Mesothelial cell of epicardium (in vitro differentiated cells): ENCODE measurements at regions not wholly inside any gene's neighbourhood (a gene's known extent, or its start where the extent isn't known, plus 50 kb on each side); places are given as distances from the start of the nearest gene placed in this dataset.

Experiments used
- DNase-seq, 2 experiments: peaks; one replicate each; pipeline ENCODE4 v3.0.0; 2021; ENCODE audit warnings: low spot score in 2 of 2; ENCODE audit not compliant: unreplicated experiment in 2 of 2
- H3K27ac Mint-ChIP-seq: 2 replicates; pipeline ENCODE4 v1.8.0; 2021; ENCODE audit warnings: mixed read lengths
- H3K27me3 Mint-ChIP-seq: 2 replicates; pipeline ENCODE4 v1.8.0; 2021; ENCODE audit warnings: low read depth, mixed read lengths
- H3K36me3 Mint-ChIP-seq: 2 replicates; pipeline ENCODE4 v1.8.0; 2021; ENCODE audit warnings: mixed read lengths
- H3K4me1 Mint-ChIP-seq: 2 replicates; pipeline ENCODE4 v1.8.0; 2021; ENCODE audit warnings: mixed read lengths
- H3K4me3 Mint-ChIP-seq: 2 replicates; pipeline ENCODE4 v1.8.0; 2021; ENCODE audit warnings: mild to moderate bottlenecking, moderate library complexity, mixed read lengths
- H3K9me3 Mint-ChIP-seq: 2 replicates; pipeline ENCODE4 v1.8.0; 2021; ENCODE audit warnings: mixed read lengths
- CTCF ChIP-seq: fragments of 200-600 bp; sonication (generic); IDR thresholded peaks from one replicate; pipeline ENCODE4 v1.5.0; 2021; ENCODE audit warnings: antibody characterized with exemption; ENCODE audit not compliant: unreplicated experiment

GRCh38 chr1:104702731-104703130 is 953.0 kb downstream of the AMY1C start:
- no peak for DNase-seq
- Mint-ChIP-seq H3K27ac (no peak overlapping the region), H3K27me3 (no peaks in the 10 kb centered on the region), H3K4me3 (no peak overlapping the region), H3K4me1 (no peaks in the 10 kb centered on the region), H3K36me3 (no peaks in the 10 kb centered on the region), H3K9me3 (peaks cover 7% of the 10 kb centered on the region)
- no peak for TF ChIP-seq CTCF

GRCh38 chr1:104706631-104707147 is 957.0 kb downstream of the AMY1C start:
- no peaks in the 10 kb centered on the region for H3K4me1 Mint-ChIP-seq

GRCh38 chr1:104718752-104719151 is 969.1 kb downstream of the AMY1C start:
- Mint-ChIP-seq H3K27me3 (no peaks in the 10 kb centered on the region), H3K9me3 (peaks cover 5% of the 10 kb centered on the region), H3K36me3 (no peaks in the 10 kb centered on the region), H3K4me1 (no peaks in the 10 kb centered on the region), H3K27ac (no peak overlapping the region), H3K4me3 (no peak overlapping the region)
- DNase-seq = no peak
- TF ChIP-seq CTCF = no peak

More at GRCh38 chr1:104706631-104707147, 957.0 kb downstream of the AMY1C start:
- Mint-ChIP-seq H3K27me3 (no peaks in the 10 kb centered on the region), H3K4me3 (no peak overlapping the region), H3K27ac (no peak overlapping the region), H3K9me3 (peaks cover 23% of the 10 kb centered on the region), H3K36me3 (no peaks in the 10 kb centered on the region)
- DNase-seq = no peak
- TF ChIP-seq CTCF = no peak

- Mint-ChIP-seq H3K4me1 (no peaks in the 10 kb centered on the region), H3K27me3 (no peaks in the 10 kb centered on the region), H3K36me3 (no peaks in the 10 kb centered on the region), H3K4me3 (no peak overlapping the region), H3K9me3 (peaks cover 17% of the 10 kb centered on the region), H3K27ac (no peak overlapping the region)
- no peak for DNase-seq
- TF ChIP-seq CTCF = no peak
Measured at GRCh38 chr1:104720741-104721140, 971.0 kb downstream of the AMY1C start.

- TF ChIP-seq CTCF = no peak
- Mint-ChIP-seq H3K4me1 (no peaks in the 10 kb centered on the region), H3K27ac (no peak overlapping the region), H3K27me3 (no peaks in the 10 kb centered on the region), H3K9me3 (peaks cover 17% of the 10 kb centered on the region), H3K4me3 (no peak overlapping the region), H3K36me3 (no peaks in the 10 kb centered on the region)
- no peak for DNase-seq
Measured at GRCh38 chr1:104726917-104727316, 977.2 kb downstream of the AMY1C start.

DNA sequence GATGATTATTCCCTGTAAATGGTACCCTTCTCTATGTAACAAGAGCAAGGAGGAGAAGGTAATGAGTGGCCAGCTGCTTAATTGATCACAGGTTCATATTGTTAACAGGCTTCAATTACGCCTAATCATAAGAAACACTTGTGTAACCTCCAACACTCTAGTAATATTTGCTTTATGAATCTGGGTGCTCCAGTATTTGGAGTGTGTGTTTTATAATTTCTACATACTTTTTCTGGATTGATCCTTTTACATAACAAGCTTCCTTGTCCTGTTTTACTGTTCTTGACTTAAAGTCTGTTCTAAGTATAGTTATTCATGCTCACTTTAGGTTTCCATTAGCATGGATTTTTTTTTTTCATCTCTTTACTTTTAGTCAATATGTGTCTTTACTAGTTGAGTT is 984.2 kb downstream of the AMY1C start:
- Mint-ChIP-seq H3K4me1 (no peaks in the 10 kb centered on the region), H3K36me3 (no peaks in the 10 kb centered on the region), H3K9me3 (no peaks in the 10 kb centered on the region), H3K27ac (no peak overlapping the region), H3K4me3 (no peak overlapping the region), H3K27me3 (peaks cover 3% of the 10 kb centered on the region)
- no peak for TF ChIP-seq CTCF
- DNase-seq = no peak
